Endothelial cell of umbilical vein (primary cell): ENCODE measurements at regions not wholly inside any gene's neighbourhood (a gene's known extent, or its start where the extent isn't known, plus 50 kb on each side); places are given as distances from the start of the nearest gene placed in this dataset.

ENCODE experiments used
- CTCF ChIP-seq, 2 donors: IDR thresholded peaks; 1 replicate in 1 of 2; 2 replicates in 1 of 2; pipeline ENCODE4 v1.5.1; 2011; ENCODE audit warnings: low read length in 2 of 2, mild to moderate bottlenecking in 2 of 2, moderate library complexity in 2 of 2, control low read depth in 1 of 2, inconsistent platforms in 1 of 2, low read depth in 1 of 2; ENCODE audit not compliant: insufficient read depth in 1 of 2; ENCODE audit errors: extremely low read depth in 1 of 2
- MAX ChIP-seq: IDR thresholded peaks from 2 replicates; pipeline ENCODE4 v1.6.1; 2011; ENCODE audit not compliant: insufficient read depth, insufficient read length

- no peak for TF ChIP-seq MAX
- TF ChIP-seq CTCF (IDR thresholded peaks at IDR 0.05; ENCODE audit: extremely low read depth in 1 of 2, insufficient read depth in 1 of 2, low read depth in 1 of 2, low read length in 2 of 2): no peak
These were observed 385.8 kb upstream of the GRM3 start for GRCh38 chr7:86257894-86258293.
